Lower lobe of right lung (tissue), 2 donors: ENCODE measurements at regions not wholly inside any gene's neighbourhood (a gene's known extent, or its start where the extent isn't known, plus 50 kb on each side); places are given as distances from the start of the nearest gene placed in this dataset.
"Not testable (repeated sequence)": the region's sequence is repeated elsewhere in the genome, so short reads cannot be mapped to it uniquely, and the experiment has no call there.

Experiments used
- ATAC-seq, 2 donors: fragments of 200-7000 bp; cut with Tn5 transposase; one replicate each; pipeline ENCODE4 v1.9.1; 2020 to 2022; ENCODE audit warnings: mild to moderate bottlenecking in 2 of 2, moderate library complexity in 2 of 2
- DNase-seq: peaks from one replicate; pipeline ENCODE4 v3.0.0-alpha.2; 2020
- H3K27ac ChIP-seq: fragments of 200-600 bp; one replicate; pipeline ENCODE4 v1.8.0; 2022
- H3K27me3 ChIP-seq: fragments of 200-600 bp; one replicate; pipeline ENCODE4 v1.8.0; 2022; ENCODE audit warnings: low read depth
- H3K36me3 ChIP-seq: fragments of 200-600 bp; one replicate; pipeline ENCODE4 v1.8.0; 2022; ENCODE audit warnings: mild to moderate bottlenecking
- H3K4me1 ChIP-seq: fragments of 200-600 bp; one replicate; pipeline ENCODE4 v1.8.0; 2022
- H3K4me3 ChIP-seq: fragments of 200-600 bp; one replicate; pipeline ENCODE4 v1.8.0; 2022; ENCODE audit warnings: mild to moderate bottlenecking
- H3K9me3 ChIP-seq: fragments of 200-600 bp; one replicate; pipeline ENCODE4 v1.8.0; 2022
- intact Hi-C: fragments of 100-400 bp; cut with DNase I; formaldehyde crosslinking; loops from one replicate; pipeline ENCODE4 v1.11.0; 2022
- TF ChIP-seq, protein P1 (sequence below): fragments of 200-600 bp; IDR thresholded peaks from one replicate; pipeline ENCODE4 v1.8.0; 2022; ENCODE audit warnings: antibody characterized with exemption, mild to moderate bottlenecking
- donor health status: DM: no; HTN: yes; CAD: no; lungs with severe emphysema.

DNA sequence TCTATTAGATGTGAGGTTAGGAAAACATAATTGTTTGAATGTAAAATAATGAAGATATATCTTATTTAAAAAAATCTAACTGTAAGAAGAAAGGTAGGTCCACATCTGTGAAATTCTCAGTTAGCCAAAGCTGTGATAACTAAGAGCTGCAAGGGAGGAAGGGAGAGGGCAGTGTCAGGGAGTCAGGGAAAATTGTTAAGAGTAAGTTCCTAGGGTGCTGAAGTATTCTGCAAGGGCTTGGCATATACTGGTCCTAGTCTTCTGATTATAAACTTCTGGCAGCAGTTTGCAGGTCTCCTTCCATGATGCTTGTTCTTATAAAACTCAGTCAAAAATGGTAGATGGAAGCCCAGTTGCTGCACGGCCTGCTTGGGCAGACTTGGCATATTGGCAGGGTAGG, 233.2 kb downstream of the NMUR2 start:
- Histone ChIP-seq H3K27me3 (no peaks in the 10 kb centered on the region), H3K4me1 (no peaks in the 10 kb centered on the region), H3K27ac (no peak overlapping the region), H3K36me3 (no peaks in the 10 kb centered on the region), H3K4me3 (no peak overlapping the region), H3K9me3 (no peaks in the 10 kb centered on the region)
- TF ChIP-seq, protein P1, sequence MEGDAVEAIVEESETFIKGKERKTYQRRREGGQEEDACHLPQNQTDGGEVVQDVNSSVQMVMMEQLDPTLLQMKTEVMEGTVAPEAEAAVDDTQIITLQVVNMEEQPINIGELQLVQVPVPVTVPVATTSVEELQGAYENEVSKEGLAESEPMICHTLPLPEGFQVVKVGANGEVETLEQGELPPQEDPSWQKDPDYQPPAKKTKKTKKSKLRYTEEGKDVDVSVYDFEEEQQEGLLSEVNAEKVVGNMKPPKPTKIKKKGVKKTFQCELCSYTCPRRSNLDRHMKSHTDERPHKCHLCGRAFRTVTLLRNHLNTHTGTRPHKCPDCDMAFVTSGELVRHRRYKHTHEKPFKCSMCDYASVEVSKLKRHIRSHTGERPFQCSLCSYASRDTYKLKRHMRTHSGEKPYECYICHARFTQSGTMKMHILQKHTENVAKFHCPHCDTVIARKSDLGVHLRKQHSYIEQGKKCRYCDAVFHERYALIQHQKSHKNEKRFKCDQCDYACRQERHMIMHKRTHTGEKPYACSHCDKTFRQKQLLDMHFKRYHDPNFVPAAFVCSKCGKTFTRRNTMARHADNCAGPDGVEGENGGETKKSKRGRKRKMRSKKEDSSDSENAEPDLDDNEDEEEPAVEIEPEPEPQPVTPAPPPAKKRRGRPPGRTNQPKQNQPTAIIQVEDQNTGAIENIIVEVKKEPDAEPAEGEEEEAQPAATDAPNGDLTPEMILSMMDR, result no peak
- ATAC-seq (no peak), DNase-seq (no peak)
- intact Hi-C loops, result no loop called here

DNA sequence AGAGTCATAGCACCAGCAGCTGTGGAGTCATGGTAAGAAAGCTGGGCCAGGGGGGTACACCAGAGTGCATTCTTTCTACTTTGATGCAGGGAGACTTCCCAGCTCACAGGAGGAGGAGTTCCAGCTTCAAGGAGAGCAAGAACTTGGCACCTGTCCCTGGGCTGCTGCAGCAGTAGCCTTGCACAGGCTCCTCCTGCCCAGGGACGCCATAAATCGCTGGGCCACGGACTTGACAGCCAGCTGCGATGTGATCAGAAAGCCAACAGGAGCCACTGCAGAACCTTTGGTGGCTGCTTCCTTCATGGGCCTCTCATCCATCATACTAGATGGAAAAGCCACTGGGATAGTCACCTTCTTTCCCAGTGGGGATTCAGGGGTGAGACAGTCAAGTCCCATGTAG, 234.7 kb downstream of the NMUR2 start:
- H3K27me3 ChIP-seq, result no peaks in the 10 kb centered on the region
- ATAC-seq, result no peak
- TF ChIP-seq, protein P1, result no peak
- H3K4me3 ChIP-seq, result no peak overlapping the region
- H3K9me3 ChIP-seq, result no peaks in the 10 kb centered on the region
- no peaks in the 10 kb centered on the region for H3K4me1 ChIP-seq
- intact Hi-C loops, result no loop called here
- H3K27ac ChIP-seq, result no peak overlapping the region
- DNase-seq, result no peak
- no peaks in the 10 kb centered on the region for H3K36me3 ChIP-seq

DNA sequence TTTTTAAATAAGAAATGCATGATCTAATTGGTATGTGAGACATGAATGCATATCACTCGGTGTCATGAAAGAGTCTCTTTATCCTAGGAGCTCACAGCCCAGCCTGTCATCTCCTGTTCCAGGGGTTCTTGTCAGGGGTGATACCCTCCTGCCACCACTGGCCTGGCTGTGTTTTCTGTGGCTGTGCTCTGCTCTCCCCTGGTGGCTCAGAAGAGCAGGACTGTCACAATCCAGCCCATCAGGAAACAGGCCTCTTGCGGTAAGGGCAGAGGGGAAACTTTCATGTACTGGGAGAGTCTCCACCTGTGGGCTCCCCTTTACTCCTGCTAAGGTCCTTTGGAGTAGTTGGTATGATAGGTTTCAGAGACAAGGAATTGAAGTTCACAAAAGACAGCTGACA, 240.2 kb upstream of the GLRA1 start:
- no peak overlapping the region for H3K27ac ChIP-seq
- intact Hi-C loops, result no loop called here
- H3K4me3 ChIP-seq, result no peak overlapping the region
- no peaks in the 10 kb centered on the region for H3K36me3 ChIP-seq
- TF ChIP-seq, protein P1, result no peak
- no peaks in the 10 kb centered on the region for H3K27me3 ChIP-seq
- no peaks in the 10 kb centered on the region for H3K9me3 ChIP-seq
- no peak for ATAC-seq
- no peak for DNase-seq
- no peaks in the 10 kb centered on the region for H3K4me1 ChIP-seq

DNA sequence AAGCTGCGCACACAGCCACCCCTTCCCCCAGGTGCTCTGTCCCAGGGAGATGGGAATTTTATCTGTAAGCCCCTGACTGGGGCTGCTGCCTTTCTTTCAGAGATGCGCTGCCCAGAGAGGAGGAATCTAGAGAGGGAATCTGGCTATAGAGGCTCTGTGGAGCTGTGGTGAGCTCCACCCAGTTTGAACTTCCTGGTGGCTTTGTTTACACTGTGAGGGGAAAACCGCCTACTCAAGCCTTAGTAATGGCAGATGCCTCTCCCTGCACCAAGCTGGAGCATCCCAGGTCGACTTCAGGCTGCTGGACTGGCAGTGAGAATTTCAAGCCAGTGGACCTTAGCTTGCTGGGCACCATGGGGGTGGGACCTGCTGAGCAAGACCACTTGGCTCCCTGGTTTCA, 235.2 kb upstream of the GLRA1 start:
- DNase-seq, intact Hi-C loops, H3K36me3 ChIP-seq, H3K27ac ChIP-seq, H3K4me3 ChIP-seq, H3K27me3 ChIP-seq, ATAC-seq, H3K9me3 ChIP-seq, H3K4me1 ChIP-seq: not testable (repeated sequence)

DNA sequence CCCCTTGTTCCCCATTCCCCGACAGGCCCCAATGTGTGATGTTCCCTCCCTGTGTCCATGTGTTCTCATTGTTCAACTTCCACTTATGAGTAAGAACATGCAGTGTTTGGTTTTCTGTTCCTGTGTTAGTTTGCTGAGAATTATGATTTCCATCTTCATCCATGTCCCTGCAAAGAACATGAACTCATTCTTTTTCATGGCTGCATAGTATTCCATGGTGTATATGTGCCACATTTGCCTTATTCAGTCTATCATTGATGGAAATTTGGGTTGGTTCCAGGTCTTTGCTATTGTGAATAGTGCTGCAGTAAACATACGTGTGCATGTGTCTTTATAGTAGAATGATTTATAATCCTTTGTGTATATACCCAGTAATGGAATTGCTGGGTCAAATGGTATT, 229.8 kb upstream of the GLRA1 start:
- H3K27me3 ChIP-seq, H3K9me3 ChIP-seq, H3K36me3 ChIP-seq, ATAC-seq, H3K4me3 ChIP-seq, intact Hi-C loops, DNase-seq, H3K4me1 ChIP-seq, H3K27ac ChIP-seq: not testable (repeated sequence)

DNA sequence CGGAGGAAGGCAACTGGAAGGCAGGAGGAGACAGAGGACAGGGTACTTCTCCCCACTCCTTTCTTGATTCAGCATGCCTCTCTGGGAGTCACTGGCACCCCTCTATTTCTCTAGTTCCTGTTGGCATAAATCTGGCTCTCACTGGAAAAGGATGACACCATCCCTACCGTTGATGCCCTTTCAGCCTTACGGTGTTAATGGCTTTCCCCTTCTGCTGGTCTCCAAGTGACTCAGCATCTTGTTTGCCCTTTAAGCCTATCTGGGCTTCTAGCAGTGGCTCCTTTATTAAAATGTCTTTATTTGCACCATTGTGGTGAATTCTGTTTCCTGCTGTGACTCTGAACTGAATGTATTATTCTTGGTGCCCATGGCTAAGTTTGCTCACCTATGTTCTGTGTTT, 227.3 kb upstream of the GLRA1 start:
- TF ChIP-seq, protein P1, result no peak
- no peaks in the 10 kb centered on the region for H3K27me3 ChIP-seq
- H3K4me3 ChIP-seq, result no peak overlapping the region
- no peaks in the 10 kb centered on the region for H3K36me3 ChIP-seq
- no peak for DNase-seq
- no peak overlapping the region for H3K27ac ChIP-seq
- no peaks in the 10 kb centered on the region for H3K9me3 ChIP-seq
- H3K4me1 ChIP-seq, result no peaks in the 10 kb centered on the region
- no peak for ATAC-seq
- intact Hi-C loops, result no loop called here

DNA sequence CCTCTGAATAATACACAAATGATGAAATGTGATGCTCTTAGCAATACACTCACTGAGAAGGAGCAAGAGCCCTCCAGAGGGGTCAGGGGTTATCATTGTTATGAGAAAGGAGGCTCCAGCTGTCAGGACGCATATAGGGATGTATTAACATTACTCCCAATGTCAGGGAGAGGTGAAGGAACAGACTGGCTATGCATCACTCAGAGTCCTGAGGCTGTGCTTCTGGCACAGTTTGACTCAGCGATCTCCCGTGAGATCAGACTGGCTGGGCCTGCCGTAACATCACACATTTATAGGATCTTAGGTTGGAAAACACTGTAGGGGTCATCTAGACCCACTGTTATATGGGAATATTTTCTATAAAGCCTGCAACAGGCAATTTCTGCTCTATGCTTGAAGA, 226.5 kb upstream of the GLRA1 start:
- ATAC-seq (no peak), DNase-seq (no peak)
- TF ChIP-seq, protein P1, result no peak
- Histone ChIP-seq H3K27me3 (no peaks in the 10 kb centered on the region), H3K9me3 (no peaks in the 10 kb centered on the region), H3K4me3 (no peak overlapping the region), H3K27ac (no peak overlapping the region), H3K4me1 (no peaks in the 10 kb centered on the region), H3K36me3 (no peaks in the 10 kb centered on the region)
- intact Hi-C loops, result no loop called here
